H1 (cell line): ENCODE measurements at regions not wholly inside any gene's neighbourhood (a gene's known extent, or its start where the extent isn't known, plus 50 kb on each side); places are given as distances from the start of the nearest gene placed in this dataset.

ENCODE experiments used
- CTCF ChIA-PET: fragments of 300-600 bp; sonication (Branson Sonifier 250); formaldehyde crosslinking; loops from one replicate; lab custom pipeline; 2021; ENCODE audit not compliant: partially characterized antibody; lab: Charles Lee
- POLR2A ChIA-PET: fragments of 300-600 bp; sonication (Branson Sonifier 250); formaldehyde crosslinking; loops from one replicate; lab custom pipeline; 2021; ENCODE audit warnings: inconsistent platforms; ENCODE audit not compliant: partially characterized antibody; lab: Charles Lee
- DNase-seq, 2 experiments: peaks; one replicate each; pipeline versions ENCODE4 v3.0.0 to v3.0.0-alpha.2; 2010 to 2022; ENCODE audit warnings: low spot score in 2 of 2, low read depth in 1 of 2, mixed read lengths in 1 of 2
- FAIRE-seq: peaks from 2 replicates; lab custom pipeline; 2011; peaks lifted over from hg19 to GRCh38; lab: Jason Lieb, UNC
- H2AFZ ChIP-seq: 2 replicates; pipeline ENCODE4 v1.8.1; 2012; ENCODE audit warnings: low read length, inconsistent platforms
- H2AK5ac ChIP-seq: 2 replicates; pipeline ENCODE4 v1.6.1; 2013; ENCODE audit warnings: low read depth, low read length
- H2BK120ac ChIP-seq: replicated peaks from 2 replicates; pipeline ENCODE3; 2013; ENCODE audit warnings: low read depth, low read length, inconsistent platforms
- H2BK12ac ChIP-seq: 2 replicates; pipeline ENCODE4 v1.6.1; 2013; ENCODE audit warnings: low read depth, low read length
- H2BK15ac ChIP-seq: 2 replicates; pipeline ENCODE4 v1.6.1; 2013; ENCODE audit warnings: low read length
- H2BK20ac ChIP-seq: 2 replicates; pipeline ENCODE4 v1.6.1; 2013; ENCODE audit warnings: low read length
- H2BK5ac ChIP-seq: 2 replicates; pipeline ENCODE4 v1.6.1; 2013; ENCODE audit warnings: low read depth, low read length
- H3K14ac ChIP-seq: 2 replicates; pipeline ENCODE4 v1.6.1; 2013; ENCODE audit warnings: inconsistent platforms; ENCODE audit not compliant: insufficient read length
- H3K18ac ChIP-seq: 2 replicates; pipeline ENCODE4 v1.6.1; 2013; ENCODE audit warnings: low read length; ENCODE audit errors: extremely low read depth
- H3K23ac ChIP-seq: 2 replicates; pipeline ENCODE4 v1.6.1; 2013; ENCODE audit warnings: inconsistent platforms; ENCODE audit not compliant: insufficient read length
- H3K23me2 ChIP-seq: 2 replicates; pipeline ENCODE4 v1.6.1; 2013; ENCODE audit warnings: low read depth, low read length
- H3K27ac ChIP-seq: 2 replicates; pipeline ENCODE4 v1.6.1; 2011; ENCODE audit warnings: low read depth, low read length, inconsistent platforms
- H3K27me3 ChIP-seq, 4 experiments: replicated peaks in 1 of 4; 1 replicate in 1 of 4; 2 replicates in 3 of 4; pipeline versions ENCODE4 v1.6.1 to v1.8.1; 2011 to 2013; ENCODE audit warnings: low read length in 3 of 4, mild to moderate bottlenecking in 3 of 4, inconsistent platforms in 2 of 4, mixed read lengths in 2 of 4, moderate library complexity in 1 of 4; ENCODE audit not compliant: control insufficient read depth in 3 of 4, insufficient read depth in 3 of 4; ENCODE audit errors: extremely low read depth in 1 of 4
- H3K36me3 ChIP-seq, 4 experiments: 2 replicates each; pipeline versions ENCODE4 v1.6.1 to v1.8.1; 2011 to 2013; ENCODE audit warnings: mild to moderate bottlenecking in 4 of 4, low read length in 3 of 4, moderate library complexity in 2 of 4, control low read depth in 1 of 4, inconsistent platforms in 1 of 4; ENCODE audit not compliant: insufficient read depth in 4 of 4, control insufficient read depth in 2 of 4
- H3K4ac ChIP-seq: replicated peaks from 2 replicates; pipeline ENCODE3; 2013; ENCODE audit warnings: low read length, low read depth, mixed read lengths, inconsistent platforms; ENCODE audit not compliant: insufficient read length
- H3K4me1 ChIP-seq, 4 experiments: replicated peaks in 1 of 4; 1 replicate in 1 of 4; 2 replicates in 3 of 4; pipeline versions ENCODE4 v1.6.1 to v1.8.1; 2011 to 2013; ENCODE audit warnings: low read length in 3 of 4, inconsistent platforms in 2 of 4, mixed read lengths in 1 of 4; ENCODE audit not compliant: insufficient read depth in 4 of 4, control insufficient read depth in 3 of 4
- H3K4me2 ChIP-seq, 2 experiments: 2 replicates each; pipeline versions ENCODE4 v1.6.1 to v1.8.1; 2011 to 2013; ENCODE audit warnings: low read depth in 2 of 2, low read length in 2 of 2, control low read depth in 1 of 2, inconsistent platforms in 1 of 2, mild to moderate bottlenecking in 1 of 2; ENCODE audit not compliant: insufficient read depth in 1 of 2
- H3K4me3 ChIP-seq, 4 experiments: fragments of 200-600, 300-600 bp in 1 of 4; sonication (generic), shearing (Covaris generic), sonication (Bioruptor Twin) in 1 of 4; 2 replicates each; pipeline versions ENCODE4 v1.5.1 to v1.8.1; 2011 to 2016; ENCODE audit warnings: low read length in 4 of 4, low read depth in 3 of 4, control low read depth in 2 of 4, inconsistent platforms in 2 of 4, mild to moderate bottlenecking in 2 of 4, mixed read lengths in 1 of 4, moderate library complexity in 1 of 4; ENCODE audit not compliant: insufficient read depth in 2 of 4; ENCODE audit errors: extremely low read depth in 1 of 4
- H3K56ac ChIP-seq: replicated peaks from 2 replicates; pipeline ENCODE3; 2013; ENCODE audit warnings: low read depth, mild to moderate bottlenecking, mixed read lengths, low read length, inconsistent platforms; ENCODE audit not compliant: insufficient read length
- H3K79me1 ChIP-seq: 2 replicates; pipeline ENCODE4 v1.6.1; 2013; ENCODE audit warnings: low read depth, low read length, control low read depth
- H3K79me2 ChIP-seq, 2 experiments: 2 replicates each; pipeline versions ENCODE4 v1.6.1 to v1.8.1; 2012 to 2013; ENCODE audit warnings: low read length in 2 of 2, mild to moderate bottlenecking in 2 of 2, inconsistent platforms in 1 of 2; ENCODE audit not compliant: insufficient read depth in 2 of 2, control insufficient read depth in 1 of 2
- H3K9ac ChIP-seq, 4 experiments: replicated peaks in 1 of 4; 1 replicate in 1 of 4; 2 replicates in 3 of 4; pipeline versions ENCODE4 v1.6.1 to v1.8.1; 2011 to 2013; ENCODE audit warnings: low read depth in 3 of 4, low read length in 3 of 4, control low read depth in 2 of 4, mild to moderate bottlenecking in 2 of 4, moderate library complexity in 2 of 4, inconsistent platforms in 1 of 4; ENCODE audit errors: extremely low read depth in 1 of 4
- H3K9me3 ChIP-seq, 2 experiments: 2 replicates each; pipeline versions ENCODE4 v1.6.1 to v1.8.1; 2012 to 2013; ENCODE audit warnings: mild to moderate bottlenecking in 2 of 2, moderate library complexity in 2 of 2, control low read depth in 1 of 2, inconsistent platforms in 1 of 2, low read depth in 1 of 2, low read length in 1 of 2, mixed read lengths in 1 of 2; ENCODE audit not compliant: insufficient read depth in 2 of 2
- H4K20me1 ChIP-seq, 2 experiments: replicated peaks in 1 of 2; 2 replicates each; pipeline versions ENCODE3 to v1.8.1; 2011 to 2013; ENCODE audit warnings: inconsistent platforms in 2 of 2, low read length in 2 of 2, mild to moderate bottlenecking in 1 of 2; ENCODE audit not compliant: insufficient read depth in 2 of 2, control insufficient read depth in 1 of 2
- H4K5ac ChIP-seq: 2 replicates; pipeline ENCODE4 v1.6.1; 2013; ENCODE audit warnings: low read length, low read depth, mixed read lengths, inconsistent platforms; ENCODE audit not compliant: insufficient read length
- H4K8ac ChIP-seq: 2 replicates; pipeline ENCODE4 v1.8.0; 2013; ENCODE audit warnings: mild to moderate bottlenecking, moderate library complexity, low read length, inconsistent platforms; ENCODE audit not compliant: insufficient read depth; ENCODE audit errors: extremely low read depth
- H4K91ac ChIP-seq: replicated peaks from 2 replicates; pipeline ENCODE3; 2013; ENCODE audit warnings: low read length, mixed read lengths, inconsistent platforms; ENCODE audit not compliant: insufficient read length
- BACH1 ChIP-seq: IDR thresholded peaks from 2 replicates; pipeline ENCODE4 v1.6.1; 2012; ENCODE audit warnings: low read length, improper control_type of control experiment
- CEBPB ChIP-seq: IDR thresholded peaks from 2 replicates; pipeline ENCODE4 v1.6.1; 2012; ENCODE audit warnings: low read depth, low read length
- EP300 ChIP-seq, 2 experiments: IDR thresholded peaks; 1 replicate in 1 of 2; 2 replicates in 1 of 2; pipeline ENCODE4 v1.6.1; 2011 to 2012; ENCODE audit warnings: low read depth in 2 of 2, low read length in 2 of 2, mild to moderate bottlenecking in 2 of 2, borderline replicate concordance in 1 of 2, inconsistent platforms in 1 of 2, moderate library complexity in 1 of 2
- GTF2F1 ChIP-seq: IDR thresholded peaks from 2 replicates; pipeline ENCODE4 v1.6.1; 2012; ENCODE audit warnings: low read depth, low read length, improper control_type of control experiment, borderline replicate concordance
- MAFK ChIP-seq: IDR thresholded peaks from 2 replicates; pipeline ENCODE4 v1.6.1; 2012; ENCODE audit warnings: low read depth, mild to moderate bottlenecking, improper control_type of control experiment, low read length
- MAX ChIP-seq: IDR thresholded peaks from 2 replicates; pipeline ENCODE4 v1.6.1; 2012; ENCODE audit warnings: inconsistent platforms
- TEAD4 ChIP-seq: IDR thresholded peaks from 2 replicates; pipeline ENCODE4 v1.6.1; 2012; ENCODE audit warnings: low read depth, low read length, inconsistent platforms, mixed read lengths
- WGBS, 2 experiments: shearing (Covaris generic) in 1 of 2; methylation state at CpG; one replicate each; pipeline versions ENCODE4 v1.1.6 to v1.1.7; 2013 to 2015; ENCODE audit warnings: low lambda C conversion rate in 2 of 2, mixed read lengths in 2 of 2, inconsistent platforms in 1 of 2, low coverage in 1 of 2, missing lambda C conversion rate in 1 of 2; ENCODE audit not compliant: insufficient replicate concordance in 2 of 2, insufficient coverage in 1 of 2, insufficient read length in 1 of 2; ENCODE audit errors: extremely low coverage in 1 of 2, missing lambda C conversion rate in 1 of 2; 5-methylcytosine and 5-hydroxymethylcytosine counted together
- TF ChIP-seq, protein P1 (sequence below): IDR thresholded peaks from 2 replicates; pipeline ENCODE4 v1.6.1; 2011; ENCODE audit warnings: low read depth, mild to moderate bottlenecking, low read length; ENCODE audit not compliant: insufficient read depth

- TF ChIP-seq MAFK: no peak
- TF ChIP-seq, protein P1, sequence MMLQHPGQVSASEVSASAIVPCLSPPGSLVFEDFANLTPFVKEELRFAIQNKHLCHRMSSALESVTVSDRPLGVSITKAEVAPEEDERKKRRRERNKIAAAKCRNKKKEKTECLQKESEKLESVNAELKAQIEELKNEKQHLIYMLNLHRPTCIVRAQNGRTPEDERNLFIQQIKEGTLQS: no peak
- TF ChIP-seq TEAD4: no peak
- no peak for TF ChIP-seq CEBPB
- TF ChIP-seq MAX: no peak
- no peak for TF ChIP-seq EP300 (IDR thresholded peaks at IDR 0.05; ENCODE audit: borderline replicate concordance in 1 of 2, low read depth in 2 of 2, low read length in 2 of 2)
- TF ChIP-seq BACH1: no peak
- TF ChIP-seq GTF2F1: no peak
- TF ChIP-seq, all 59 proteins: peak for 0
These were observed 419.0 kb downstream of the FBXO15 start for GRCh38 chr18:73728657-73729056.

More at GRCh38 chr18:73728657-73729056, 419.0 kb downstream of the FBXO15 start:
- Histone ChIP-seq H2BK20ac (no peak overlapping the region), H2BK5ac (no peak overlapping the region), H3K36me3 (no peaks in the 10 kb centered on the region), H3K23me2 (no peaks in the 10 kb centered on the region), H3K27me3 (no peaks in the 10 kb centered on the region), H3K18ac (no peak overlapping the region), H3K56ac (no peak overlapping the region), H3K4me1 (peaks cover 0 to 4% (median 0%) of the 10 kb centered on the region in 4 experiments; a peak in 1 of 7 replicates), H3K14ac (no peak overlapping the region), H3K23ac (no peak overlapping the region), H3K4me2 (no peak overlapping the region), H3K79me1 (no peaks in the 10 kb centered on the region), H3K4ac (no peak overlapping the region), H3K27ac (no peak overlapping the region), H2BK12ac (no peak overlapping the region), H3K79me2 (no peaks in the 10 kb centered on the region), H2AFZ (no peak overlapping the region), H3K9ac (no peak overlapping the region), H4K5ac (no peak overlapping the region), H2BK120ac (no peak overlapping the region), H3K9me3 (no peaks in the 10 kb centered on the region), H2AK5ac (no peak overlapping the region), H4K20me1 (no peaks in the 10 kb centered on the region), H4K91ac (no peak overlapping the region), H3K4me3 (no peak overlapping the region), H4K8ac (no peak overlapping the region), H2BK15ac (no peak overlapping the region)
- POLR2A ChIA-PET: no interaction called here
- DNase-seq: no peak
- CTCF ChIA-PET: no interaction called here
- 81% methylated on average over 2 of the region's 2 CpGs; no CpG with 5 or more reads in 1 of the 2 experiments for WGBS, 2 experiments
- FAIRE-seq: no peak
